ENCODE measurements at regions not wholly inside any gene's neighbourhood (a gene's known extent, or its start where the extent isn't known, plus 50 kb on each side); places are given as distances from the start of the nearest gene placed in this dataset.

- H3K79me2 ChIP-seq (ENCODE audit: control insufficient read depth, insufficient read depth, low read length, unreplicated experiment), result no peaks in the 10 kb centered on the region
- H2AFZ ChIP-seq (ENCODE audit: low read length, unreplicated experiment), result no peak overlapping the region
- H3K27me3 ChIP-seq (ENCODE audit: insufficient read depth, low read length), result peaks cover 76% of the 10 kb centered on the region
- H3K36me3 ChIP-seq (ENCODE audit: insufficient read depth, low read length), result no peaks in the 10 kb centered on the region
- H3K4me3 ChIP-seq (ENCODE audit: low read depth, low read length), result no peak overlapping the region
- H3K4me1 ChIP-seq (ENCODE audit: control insufficient read depth, insufficient read depth, low read length, unreplicated experiment), result no peaks in the 10 kb centered on the region
- H3K27ac ChIP-seq (ENCODE audit: low read depth, low read length), result no peak overlapping the region
Observed at GRCh38 chr12:111257435-111257902, 111.4 kb downstream of the PHETA1 start.

- no peak overlapping the region for H3K4me3 ChIP-seq (ENCODE audit: low read depth, low read length)
- H3K79me2 ChIP-seq (ENCODE audit: control insufficient read depth, insufficient read depth, low read length, unreplicated experiment), result no peaks in the 10 kb centered on the region
- no peak overlapping the region for H3K27ac ChIP-seq (ENCODE audit: low read depth, low read length)
- no peak overlapping the region for H2AFZ ChIP-seq (ENCODE audit: low read length, unreplicated experiment)
- peaks cover 79% of the 10 kb centered on the region for H3K27me3 ChIP-seq (ENCODE audit: insufficient read depth, low read length)
- no peaks in the 10 kb centered on the region for H3K36me3 ChIP-seq (ENCODE audit: insufficient read depth, low read length)
- no peaks in the 10 kb centered on the region for H3K4me1 ChIP-seq (ENCODE audit: control insufficient read depth, insufficient read depth, low read length, unreplicated experiment)
Observed at GRCh38 chr12:111256629-111257434, 112.1 kb downstream of the PHETA1 start.

GRCh38 chr12:111255261-111255660 is 113.6 kb downstream of the PHETA1 start:
- Histone ChIP-seq H3K4me3 (ENCODE audit: low read depth, low read length) (no peak overlapping the region), H3K27ac (ENCODE audit: low read depth, low read length) (no peak overlapping the region), H2AFZ (ENCODE audit: low read length, unreplicated experiment) (no peak overlapping the region), H3K79me2 (ENCODE audit: control insufficient read depth, insufficient read depth, low read length, unreplicated experiment) (no peaks in the 10 kb centered on the region), H3K36me3 (ENCODE audit: insufficient read depth, low read length) (no peaks in the 10 kb centered on the region), H3K27me3 (ENCODE audit: insufficient read depth, low read length) (peaks cover 71% of the 10 kb centered on the region), H3K4me1 (ENCODE audit: control insufficient read depth, insufficient read depth, low read length, unreplicated experiment) (no peaks in the 10 kb centered on the region)

GRCh38 chr12:111254106-111254505 is 114.8 kb downstream of the PHETA1 start:
- no peak overlapping the region for H3K4me3 ChIP-seq (ENCODE audit: low read depth, low read length)
- no peaks in the 10 kb centered on the region for H3K79me2 ChIP-seq (ENCODE audit: control insufficient read depth, insufficient read depth, low read length, unreplicated experiment)
- H3K4me1 ChIP-seq (ENCODE audit: control insufficient read depth, insufficient read depth, low read length, unreplicated experiment), result no peaks in the 10 kb centered on the region
- H3K36me3 ChIP-seq (ENCODE audit: insufficient read depth, low read length), result no peaks in the 10 kb centered on the region
- no peak overlapping the region for H3K27ac ChIP-seq (ENCODE audit: low read depth, low read length)
- H2AFZ ChIP-seq (ENCODE audit: low read length, unreplicated experiment), result no peak overlapping the region
- peaks cover 73% of the 10 kb centered on the region for H3K27me3 ChIP-seq (ENCODE audit: insufficient read depth, low read length)

- H3K27me3 ChIP-seq (ENCODE audit: insufficient read depth, low read length), result peaks cover 65% of the 10 kb centered on the region
Observed at GRCh38 chr12:111253213-111253612, 115.7 kb downstream of the PHETA1 start.

GRCh38 chr12:111251787-111252186 is 117.1 kb downstream of the PHETA1 start:
- Histone ChIP-seq H3K4me1 (ENCODE audit: control insufficient read depth, insufficient read depth, low read length, unreplicated experiment) (no peaks in the 10 kb centered on the region), H3K36me3 (ENCODE audit: insufficient read depth, low read length) (no peaks in the 10 kb centered on the region), H3K27ac (ENCODE audit: low read depth, low read length) (no peak overlapping the region), H3K79me2 (ENCODE audit: control insufficient read depth, insufficient read depth, low read length, unreplicated experiment) (no peaks in the 10 kb centered on the region), H3K27me3 (ENCODE audit: insufficient read depth, low read length) (peaks cover 65% of the 10 kb centered on the region), H3K4me3 (ENCODE audit: low read depth, low read length) (no peak overlapping the region), H2AFZ (ENCODE audit: low read length, unreplicated experiment) (no peak overlapping the region)

More at GRCh38 chr12:111253213-111253612, 115.7 kb downstream of the PHETA1 start:
- no peak overlapping the region for H3K4me3 ChIP-seq (ENCODE audit: low read depth, low read length)
- no peak overlapping the region for H3K27ac ChIP-seq (ENCODE audit: low read depth, low read length)
- H3K4me1 ChIP-seq (ENCODE audit: control insufficient read depth, insufficient read depth, low read length, unreplicated experiment), result no peaks in the 10 kb centered on the region
- H3K79me2 ChIP-seq (ENCODE audit: control insufficient read depth, insufficient read depth, low read length, unreplicated experiment), result no peaks in the 10 kb centered on the region
- H2AFZ ChIP-seq (ENCODE audit: low read length, unreplicated experiment), result no peak overlapping the region
- no peaks in the 10 kb centered on the region for H3K36me3 ChIP-seq (ENCODE audit: insufficient read depth, low read length)

- Histone ChIP-seq H3K4me1 (ENCODE audit: control insufficient read depth, insufficient read depth, low read length, unreplicated experiment) (no peaks in the 10 kb centered on the region), H3K27ac (ENCODE audit: low read depth, low read length) (no peak overlapping the region), H3K4me3 (ENCODE audit: low read depth, low read length) (no peak overlapping the region), H3K79me2 (ENCODE audit: control insufficient read depth, insufficient read depth, low read length, unreplicated experiment) (no peaks in the 10 kb centered on the region), H2AFZ (ENCODE audit: low read length, unreplicated experiment) (no peak overlapping the region), H3K27me3 (ENCODE audit: insufficient read depth, low read length) (peaks cover 65% of the 10 kb centered on the region), H3K36me3 (ENCODE audit: insufficient read depth, low read length) (no peaks in the 10 kb centered on the region)
Observed at GRCh38 chr12:111251058-111251730, 117.7 kb downstream of the PHETA1 start.

- Histone ChIP-seq H2AFZ (ENCODE audit: low read length, unreplicated experiment) (no peak overlapping the region), H3K4me3 (ENCODE audit: low read depth, low read length) (no peak overlapping the region), H3K79me2 (ENCODE audit: control insufficient read depth, insufficient read depth, low read length, unreplicated experiment) (no peaks in the 10 kb centered on the region), H3K27me3 (ENCODE audit: insufficient read depth, low read length) (peaks cover 66% of the 10 kb centered on the region), H3K27ac (ENCODE audit: low read depth, low read length) (no peak overlapping the region), H3K36me3 (ENCODE audit: insufficient read depth, low read length) (no peaks in the 10 kb centered on the region), H3K4me1 (ENCODE audit: control insufficient read depth, insufficient read depth, low read length, unreplicated experiment) (no peaks in the 10 kb centered on the region)
Observed at GRCh38 chr12:111250251-111250881, 118.5 kb downstream of the PHETA1 start.

- Histone ChIP-seq H3K4me3 (ENCODE audit: low read depth, low read length) (no peak overlapping the region), H3K27me3 (ENCODE audit: insufficient read depth, low read length) (peaks cover 63% of the 10 kb centered on the region), H3K36me3 (ENCODE audit: insufficient read depth, low read length) (no peaks in the 10 kb centered on the region), H3K4me1 (ENCODE audit: control insufficient read depth, insufficient read depth, low read length, unreplicated experiment) (no peaks in the 10 kb centered on the region), H3K27ac (ENCODE audit: low read depth, low read length) (no peak overlapping the region), H3K79me2 (ENCODE audit: control insufficient read depth, insufficient read depth, low read length, unreplicated experiment) (no peaks in the 10 kb centered on the region), H2AFZ (ENCODE audit: low read length, unreplicated experiment) (no peak overlapping the region)
Observed at GRCh38 chr12:111249757-111250156, 119.1 kb downstream of the PHETA1 start.

GRCh38 chr12:111249018-111249370 is 119.9 kb downstream of the PHETA1 start:
- no peak overlapping the region for H3K4me3 ChIP-seq (ENCODE audit: low read depth, low read length)
- H3K79me2 ChIP-seq (ENCODE audit: control insufficient read depth, insufficient read depth, low read length, unreplicated experiment), result no peaks in the 10 kb centered on the region
- no peak overlapping the region for H2AFZ ChIP-seq (ENCODE audit: low read length, unreplicated experiment)
- no peaks in the 10 kb centered on the region for H3K36me3 ChIP-seq (ENCODE audit: insufficient read depth, low read length)
- H3K27me3 ChIP-seq (ENCODE audit: insufficient read depth, low read length), result peaks cover 64% of the 10 kb centered on the region
- H3K27ac ChIP-seq (ENCODE audit: low read depth, low read length), result no peak overlapping the region
- H3K4me1 ChIP-seq (ENCODE audit: control insufficient read depth, insufficient read depth, low read length, unreplicated experiment), result no peaks in the 10 kb centered on the region

All from ACC112 (cell line).